ENCODE measurements at regions not wholly inside any gene's neighbourhood (a gene's known extent, or its start where the extent isn't known, plus 50 kb on each side); places are given as distances from the start of the nearest gene placed in this dataset.

DNA sequence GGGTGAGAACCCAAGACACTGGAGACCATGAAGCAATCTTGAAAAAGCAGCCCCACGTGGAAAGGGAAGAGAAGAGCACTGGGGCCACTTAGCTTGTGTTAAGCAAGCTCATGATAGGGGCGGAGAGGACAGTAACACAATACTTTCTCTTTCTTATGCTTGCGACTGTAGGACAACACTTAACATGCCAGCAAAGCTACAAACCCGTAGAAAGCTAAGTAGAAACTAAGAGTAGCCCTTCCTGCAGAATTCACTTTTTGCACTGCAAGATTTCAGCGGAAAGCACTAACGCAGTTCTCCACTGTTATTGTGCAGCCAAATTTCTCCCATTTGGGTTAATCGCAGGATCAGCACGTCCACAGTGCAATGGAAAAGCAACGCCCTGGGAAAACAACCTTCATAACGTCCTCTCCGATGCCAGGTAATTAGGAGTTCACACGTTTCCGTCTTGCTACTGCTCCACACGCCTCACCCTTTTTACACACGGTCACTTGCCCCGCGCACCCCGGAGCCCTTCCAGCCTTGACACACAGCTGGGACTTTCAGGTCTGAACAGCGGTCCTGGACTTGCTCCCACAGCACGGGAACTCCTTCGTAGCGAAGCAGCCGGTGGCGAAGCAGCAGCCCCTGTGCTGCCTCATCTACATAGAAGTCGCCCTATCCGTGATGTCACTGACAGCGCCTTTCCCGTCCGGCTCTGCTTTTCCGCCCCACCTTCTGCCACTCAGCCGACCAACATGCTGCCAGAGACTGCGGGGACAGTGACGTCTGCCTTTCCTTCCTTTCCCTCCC, 148.6 kb downstream of the PPIAL4G start (continued):
- TF ChIP-seq, protein P1, sequence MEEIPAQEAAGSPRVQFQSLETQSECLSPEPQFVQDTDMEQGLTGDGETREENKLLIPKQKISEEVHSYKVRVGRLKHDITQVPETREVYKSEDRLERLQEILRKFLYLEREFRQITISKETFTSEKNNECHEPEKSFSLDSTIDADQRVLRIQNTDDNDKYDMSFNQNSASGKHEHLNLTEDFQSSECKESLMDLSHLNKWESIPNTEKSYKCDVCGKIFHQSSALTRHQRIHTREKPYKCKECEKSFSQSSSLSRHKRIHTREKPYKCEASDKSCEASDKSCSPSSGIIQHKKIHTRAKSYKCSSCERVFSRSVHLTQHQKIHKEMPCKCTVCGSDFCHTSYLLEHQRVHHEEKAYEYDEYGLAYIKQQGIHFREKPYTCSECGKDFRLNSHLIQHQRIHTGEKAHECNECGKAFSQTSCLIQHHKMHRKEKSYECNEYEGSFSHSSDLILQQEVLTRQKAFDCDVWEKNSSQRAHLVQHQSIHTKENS (CRISPR knock-in tag; IDR thresholded peaks at IDR 0.05), result peak; percentile 94
- TF ChIP-seq, protein P2, sequence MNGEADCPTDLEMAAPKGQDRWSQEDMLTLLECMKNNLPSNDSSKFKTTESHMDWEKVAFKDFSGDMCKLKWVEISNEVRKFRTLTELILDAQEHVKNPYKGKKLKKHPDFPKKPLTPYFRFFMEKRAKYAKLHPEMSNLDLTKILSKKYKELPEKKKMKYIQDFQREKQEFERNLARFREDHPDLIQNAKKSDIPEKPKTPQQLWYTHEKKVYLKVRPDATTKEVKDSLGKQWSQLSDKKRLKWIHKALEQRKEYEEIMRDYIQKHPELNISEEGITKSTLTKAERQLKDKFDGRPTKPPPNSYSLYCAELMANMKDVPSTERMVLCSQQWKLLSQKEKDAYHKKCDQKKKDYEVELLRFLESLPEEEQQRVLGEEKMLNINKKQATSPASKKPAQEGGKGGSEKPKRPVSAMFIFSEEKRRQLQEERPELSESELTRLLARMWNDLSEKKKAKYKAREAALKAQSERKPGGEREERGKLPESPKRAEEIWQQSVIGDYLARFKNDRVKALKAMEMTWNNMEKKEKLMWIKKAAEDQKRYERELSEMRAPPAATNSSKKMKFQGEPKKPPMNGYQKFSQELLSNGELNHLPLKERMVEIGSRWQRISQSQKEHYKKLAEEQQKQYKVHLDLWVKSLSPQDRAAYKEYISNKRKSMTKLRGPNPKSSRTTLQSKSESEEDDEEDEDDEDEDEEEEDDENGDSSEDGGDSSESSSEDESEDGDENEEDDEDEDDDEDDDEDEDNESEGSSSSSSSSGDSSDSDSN (IDR thresholded peaks at IDR 0.05; ENCODE audit: borderline replicate concordance in 1 of 2, low read depth in 2 of 2, low read length in 2 of 2), result no peak
- TF ChIP-seq JUN (IDR thresholded peaks at IDR 0.05; ENCODE audit: borderline replicate concordance, low read depth, low read length) (no peak), JUN (CRISPR knock-in tag; IDR thresholded peaks at IDR 0.05; ENCODE audit: borderline replicate concordance) (peak; percentile 43; the same call in 1 of the 2 replicates), ZNF311 (CRISPR knock-in tag; IDR thresholded peaks at IDR 0.05) (no peak), ZNF232 (CRISPR knock-in tag; IDR thresholded peaks at IDR 0.05) (no peak), MCM3 (IDR thresholded peaks at IDR 0.05) (no peak), LEF1 (IDR thresholded peaks at IDR 0.05) (peak; percentile 45), SRSF1 (IDR thresholded peaks at IDR 0.05; ENCODE audit: low read depth, low read length) (peak; percentile 56; the same call in 1 of the 2 replicates), MTA1 (IDR thresholded peaks at IDR 0.05; ENCODE audit: borderline replicate concordance) (peak; percentile 98), MCM7 (IDR thresholded peaks at IDR 0.05) (no peak), NFIX (CRISPR knock-in tag; IDR thresholded peaks at IDR 0.05; ENCODE audit: low read depth) (no peak)
- TF ChIP-seq, protein P3, sequence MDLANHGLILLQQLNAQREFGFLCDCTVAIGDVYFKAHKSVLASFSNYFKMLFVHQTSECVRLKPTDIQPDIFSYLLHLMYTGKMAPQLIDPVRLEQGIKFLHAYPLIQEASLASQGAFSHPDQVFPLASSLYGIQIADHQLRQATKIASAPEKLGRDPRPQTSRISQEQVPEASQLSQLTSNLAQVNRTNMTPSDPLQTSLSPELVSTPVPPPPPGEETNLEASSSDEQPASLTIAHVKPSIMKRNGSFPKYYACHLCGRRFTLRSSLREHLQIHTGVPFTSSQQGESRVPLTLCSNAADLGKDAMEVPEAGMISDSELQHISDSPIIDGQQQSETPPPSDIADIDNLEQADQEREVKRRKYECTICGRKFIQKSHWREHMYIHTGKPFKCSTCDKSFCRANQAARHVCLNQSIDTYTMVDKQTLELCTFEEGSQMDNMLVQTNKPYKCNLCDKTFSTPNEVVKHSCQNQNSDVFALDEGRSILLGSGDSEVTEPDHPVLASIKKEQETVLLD (IDR thresholded peaks at IDR 0.05), result peak; percentile 31; the same call in 1 of the 2 replicates
- TF ChIP-seq, protein P4, sequence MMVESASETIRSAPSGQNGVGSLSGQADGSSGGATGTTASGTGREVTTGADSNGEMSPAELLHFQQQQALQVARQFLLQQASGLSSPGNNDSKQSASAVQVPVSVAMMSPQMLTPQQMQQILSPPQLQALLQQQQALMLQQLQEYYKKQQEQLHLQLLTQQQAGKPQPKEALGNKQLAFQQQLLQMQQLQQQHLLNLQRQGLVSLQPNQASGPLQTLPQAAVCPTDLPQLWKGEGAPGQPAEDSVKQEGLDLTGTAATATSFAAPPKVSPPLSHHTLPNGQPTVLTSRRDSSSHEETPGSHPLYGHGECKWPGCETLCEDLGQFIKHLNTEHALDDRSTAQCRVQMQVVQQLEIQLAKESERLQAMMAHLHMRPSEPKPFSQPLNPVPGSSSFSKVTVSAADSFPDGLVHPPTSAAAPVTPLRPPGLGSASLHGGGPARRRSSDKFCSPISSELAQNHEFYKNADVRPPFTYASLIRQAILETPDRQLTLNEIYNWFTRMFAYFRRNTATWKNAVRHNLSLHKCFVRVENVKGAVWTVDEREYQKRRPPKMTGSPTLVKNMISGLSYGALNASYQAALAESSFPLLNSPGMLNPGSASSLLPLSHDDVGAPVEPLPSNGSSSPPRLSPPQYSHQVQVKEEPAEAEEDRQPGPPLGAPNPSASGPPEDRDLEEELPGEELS (CRISPR knock-in tag; IDR thresholded peaks at IDR 0.05; ENCODE audit: borderline replicate concordance), result no peak
- TF ChIP-seq, protein P5, sequence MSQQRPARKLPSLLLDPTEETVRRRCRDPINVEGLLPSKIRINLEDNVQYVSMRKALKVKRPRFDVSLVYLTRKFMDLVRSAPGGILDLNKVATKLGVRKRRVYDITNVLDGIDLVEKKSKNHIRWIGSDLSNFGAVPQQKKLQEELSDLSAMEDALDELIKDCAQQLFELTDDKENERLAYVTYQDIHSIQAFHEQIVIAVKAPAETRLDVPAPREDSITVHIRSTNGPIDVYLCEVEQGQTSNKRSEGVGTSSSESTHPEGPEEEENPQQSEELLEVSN (IDR thresholded peaks at IDR 0.05; ENCODE audit: borderline replicate concordance in 1 of 2, extremely low read depth in 1 of 2, insufficient read depth in 1 of 2, insufficient read length in 1 of 2, low read depth in 1 of 2, low read length in 1 of 2, poor library complexity in 1 of 2, severe bottlenecking in 1 of 2), result peak in 1 of 2 experiments; percentile 87

All from K562 (cell line).